Skeletal muscle tissue (tissue), 3 donors: ENCODE measurements at regions not wholly inside any gene's neighbourhood (a gene's known extent, or its start where the extent isn't known, plus 50 kb on each side); places are given as distances from the start of the nearest gene placed in this dataset.

ENCODE experiments used
- H3K27ac ChIP-seq: one replicate; pipeline ENCODE4 v1.7.0; 2013; ENCODE audit warnings: mild to moderate bottlenecking, low read depth, low read length, inconsistent platforms
- H3K27me3 ChIP-seq, 3 donors: one replicate each; pipeline ENCODE4 v1.7.0; 2013; ENCODE audit warnings: low read length in 3 of 3; ENCODE audit not compliant: control insufficient read depth in 3 of 3, insufficient read depth in 3 of 3
- H3K36me3 ChIP-seq, 3 donors: one replicate each; pipeline ENCODE4 v1.7.0; 2013; ENCODE audit warnings: low read length in 3 of 3; ENCODE audit not compliant: control insufficient read depth in 3 of 3, insufficient read depth in 3 of 3
- H3K4me1 ChIP-seq, 3 donors: one replicate each; pipeline ENCODE4 v1.7.0; 2013; ENCODE audit warnings: low read length in 3 of 3, mild to moderate bottlenecking in 3 of 3; ENCODE audit not compliant: control insufficient read depth in 3 of 3, insufficient read depth in 3 of 3
- H3K4me3 ChIP-seq, 3 donors: one replicate each; pipeline ENCODE4 v1.7.0; 2013; ENCODE audit warnings: low read length in 3 of 3
- H3K9ac ChIP-seq, 3 donors: one replicate each; pipeline ENCODE4 v1.7.0; 2013; ENCODE audit warnings: low read length in 3 of 3, mild to moderate bottlenecking in 3 of 3, moderate library complexity in 2 of 3, low read depth in 1 of 3
- H3K9me3 ChIP-seq, 3 donors: one replicate each; pipeline ENCODE4 v1.7.0; 2013; ENCODE audit warnings: low read length in 3 of 3; ENCODE audit not compliant: control insufficient read depth in 3 of 3
- donor health status: Osteomylitis.

GRCh38 chr7:52406808-52407207 lies 628.6 kb upstream of the POM121L12 start:
- Histone ChIP-seq H3K27me3 (no peaks in the 10 kb centered on the region), H3K9ac (no peak overlapping the region), H3K4me1 (no peaks in the 10 kb centered on the region), H3K4me3 (no peak overlapping the region), H3K27ac (no peak overlapping the region), H3K36me3 (no peaks in the 10 kb centered on the region), H3K9me3 (peaks cover 0 to 2% (median 2%) of the 10 kb centered on the region in 3 donors)

DNA sequence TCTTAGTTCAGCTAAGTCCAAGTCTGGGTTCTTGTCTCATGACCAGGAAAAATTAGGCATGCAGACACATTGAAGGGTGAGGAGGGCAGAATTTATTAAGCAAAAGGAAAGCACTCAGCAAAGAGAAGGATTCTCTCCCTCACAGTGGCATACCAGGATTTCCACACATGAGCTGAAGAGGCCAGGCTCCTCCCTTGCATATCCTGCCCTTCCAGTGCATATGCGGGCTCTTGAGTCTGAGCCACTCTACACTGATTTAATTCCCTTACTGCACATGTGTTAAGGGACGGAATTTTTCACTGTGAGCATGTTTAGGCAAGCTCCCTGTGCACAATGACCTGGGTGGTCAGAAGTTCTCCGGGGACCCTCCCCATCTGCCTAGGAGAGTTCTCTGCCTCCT lies 652.7 kb upstream of the POM121L12 start:
- no peaks in the 10 kb centered on the region for H3K27me3 ChIP-seq
- no peaks in the 10 kb centered on the region for H3K4me1 ChIP-seq
- H3K9me3 ChIP-seq = no peaks in the 10 kb centered on the region
- H3K9ac ChIP-seq = no peak overlapping the region
- no peak overlapping the region for H3K27ac ChIP-seq
- no peaks in the 10 kb centered on the region for H3K36me3 ChIP-seq
- H3K4me3 ChIP-seq = no peak overlapping the region

DNA sequence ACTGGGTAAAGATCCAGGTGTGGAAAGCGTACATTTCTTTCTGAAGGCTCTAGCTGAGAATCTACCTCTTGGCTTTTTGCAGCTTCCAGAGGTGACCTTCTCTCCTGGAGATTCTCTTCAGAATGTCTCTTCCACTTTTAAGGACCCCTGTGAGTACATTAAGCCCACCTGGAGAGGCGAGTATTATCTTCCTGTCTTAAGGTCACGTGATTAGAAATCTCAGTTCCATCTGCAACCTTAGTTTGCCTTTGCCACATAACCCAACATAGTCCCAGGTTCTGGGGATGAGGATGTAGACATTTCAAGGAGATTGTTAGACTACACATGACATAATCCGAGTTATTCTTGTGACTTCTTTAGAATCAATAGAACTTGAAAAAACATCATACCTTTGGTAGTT lies 665.5 kb upstream of the POM121L12 start:
- H3K4me3 ChIP-seq = no peak overlapping the region
- no peaks in the 10 kb centered on the region for H3K36me3 ChIP-seq
- no peak overlapping the region for H3K27ac ChIP-seq
- H3K9me3 ChIP-seq = peaks cover 0 to 3% (median 0%) of the 10 kb centered on the region in 3 donors
- H3K27me3 ChIP-seq = no peaks in the 10 kb centered on the region
- no peaks in the 10 kb centered on the region for H3K4me1 ChIP-seq
- H3K9ac ChIP-seq = no peak overlapping the region

DNA sequence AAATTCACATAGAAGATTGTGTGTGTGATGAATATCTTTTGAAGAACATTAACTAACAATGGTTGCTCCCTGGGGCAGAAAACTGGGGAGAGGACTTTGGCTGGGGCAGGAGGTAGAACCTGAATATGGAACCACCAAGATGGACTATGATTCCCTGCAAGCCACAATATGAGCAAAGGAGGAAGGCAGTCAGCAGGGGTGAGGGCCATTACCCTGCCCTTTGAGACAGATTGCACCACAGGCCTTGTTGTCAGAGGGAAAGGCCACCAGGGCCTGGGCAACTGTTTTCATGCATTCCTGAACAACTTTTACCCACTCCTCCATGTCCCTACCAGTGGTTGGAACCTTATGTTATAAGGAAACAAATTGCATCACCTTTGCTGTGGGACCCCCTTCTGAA lies 670.1 kb upstream of the POM121L12 start:
- no peaks in the 10 kb centered on the region for H3K36me3 ChIP-seq
- no peaks in the 10 kb centered on the region for H3K27me3 ChIP-seq
- H3K9me3 ChIP-seq = no peaks in the 10 kb centered on the region
- no peak overlapping the region for H3K9ac ChIP-seq
- no peak overlapping the region for H3K27ac ChIP-seq
- no peak overlapping the region for H3K4me3 ChIP-seq
- no peaks in the 10 kb centered on the region for H3K4me1 ChIP-seq

DNA sequence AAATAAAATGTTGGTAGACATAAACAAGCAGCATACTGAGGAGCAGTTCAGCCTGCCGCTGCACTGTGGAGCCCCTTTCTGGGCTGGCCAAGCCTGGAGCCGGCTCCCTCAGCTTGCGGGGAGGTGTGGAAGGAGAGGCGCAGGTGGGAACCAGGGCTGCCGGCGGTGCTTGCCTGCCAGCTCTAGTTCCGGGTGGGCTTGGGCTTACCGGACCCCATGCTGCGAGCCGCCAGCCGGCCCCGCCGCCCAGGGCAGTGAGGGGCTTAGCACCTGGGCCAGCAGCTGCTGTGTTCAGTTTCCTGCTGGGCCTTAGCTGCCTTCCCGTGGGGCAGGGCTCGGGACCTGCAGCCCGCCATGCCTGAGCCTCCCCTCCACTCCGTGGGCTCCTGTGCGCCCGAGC lies 672.9 kb upstream of the POM121L12 start:
- Histone ChIP-seq H3K27me3 (no peaks in the 10 kb centered on the region), H3K36me3 (no peaks in the 10 kb centered on the region), H3K4me1 (no peaks in the 10 kb centered on the region), H3K4me3 (no peak overlapping the region), H3K27ac (no peak overlapping the region), H3K9ac (no peak overlapping the region), H3K9me3 (no peaks in the 10 kb centered on the region)

DNA sequence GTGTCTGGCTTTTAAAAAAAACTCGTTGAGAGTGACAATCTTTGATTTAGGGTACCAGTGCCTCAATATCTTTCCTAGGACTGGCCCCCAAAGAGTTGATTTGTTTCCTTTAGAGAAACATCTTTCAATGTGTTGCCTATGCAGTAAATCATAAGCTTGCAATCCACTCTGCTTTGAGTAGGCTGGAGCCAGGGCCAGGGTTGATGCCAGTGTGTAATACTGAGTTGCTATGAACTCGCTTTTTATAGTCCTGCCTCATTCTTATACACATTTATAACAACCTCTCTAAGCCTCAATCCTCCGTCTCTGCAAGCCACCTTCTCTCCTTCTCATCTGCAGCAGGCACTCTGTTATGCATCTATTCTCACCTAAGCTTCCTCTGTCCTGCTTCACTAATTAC lies 674.9 kb upstream of the POM121L12 start:
- H3K9ac ChIP-seq = no peak overlapping the region
- no peaks in the 10 kb centered on the region for H3K4me1 ChIP-seq
- no peaks in the 10 kb centered on the region for H3K36me3 ChIP-seq
- no peaks in the 10 kb centered on the region for H3K27me3 ChIP-seq
- H3K9me3 ChIP-seq = no peaks in the 10 kb centered on the region
- no peak overlapping the region for H3K27ac ChIP-seq
- no peak overlapping the region for H3K4me3 ChIP-seq

GRCh38 chr7:52355053-52355452 lies 680.4 kb upstream of the POM121L12 start:
- H3K27me3 ChIP-seq = no peaks in the 10 kb centered on the region
- no peaks in the 10 kb centered on the region for H3K4me1 ChIP-seq

DNA sequence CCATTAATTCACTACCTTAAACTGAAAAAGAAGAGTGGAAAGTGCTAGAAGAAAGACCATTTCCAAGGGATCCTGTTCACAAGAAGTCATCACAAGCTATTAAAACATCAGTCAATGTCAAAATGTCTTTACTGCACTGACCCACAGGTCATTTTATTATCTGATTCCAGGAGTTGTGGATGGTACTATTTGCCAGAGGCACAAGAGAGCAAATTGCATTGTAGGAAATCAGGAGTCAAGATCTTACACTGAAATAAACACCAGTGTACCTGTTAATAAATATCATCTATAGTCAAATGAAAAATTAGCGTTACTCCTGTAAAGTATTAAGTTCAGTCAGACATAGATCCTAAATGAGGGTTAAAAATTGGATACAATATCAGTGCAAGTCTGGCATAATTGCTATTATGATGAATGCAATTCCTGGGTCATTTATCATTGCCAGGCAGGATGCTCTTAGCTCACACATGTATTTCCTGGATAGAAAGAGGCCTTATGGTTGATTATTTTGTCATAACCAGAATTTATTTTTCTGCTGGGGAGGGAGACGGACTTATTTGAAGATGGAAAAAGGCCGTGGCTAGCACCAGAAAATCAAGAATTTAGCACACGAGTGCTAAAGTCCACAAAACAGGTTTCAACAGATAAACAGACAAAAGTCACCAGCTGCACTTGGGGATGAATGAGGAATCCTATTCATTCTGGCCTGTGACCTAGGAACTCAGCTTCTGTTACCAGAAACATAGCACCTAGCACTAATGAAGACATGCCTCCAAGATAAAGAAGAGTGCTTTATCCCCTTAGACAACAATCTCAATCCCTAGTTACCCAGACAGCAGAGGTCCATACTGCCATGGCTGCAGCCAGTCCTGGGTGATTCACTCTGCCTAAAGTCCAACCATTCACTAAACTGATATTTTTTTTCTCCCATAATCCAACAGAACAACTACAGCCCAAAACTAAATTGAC lies 683.1 kb upstream of the POM121L12 start:
- Histone ChIP-seq H3K4me1 (no peaks in the 10 kb centered on the region), H3K27ac (no peak overlapping the region), H3K9ac (no peak overlapping the region), H3K36me3 (no peaks in the 10 kb centered on the region), H3K4me3 (no peak overlapping the region), H3K27me3 (no peaks in the 10 kb centered on the region), H3K9me3 (no peaks in the 10 kb centered on the region)

More at GRCh38 chr7:52355053-52355452, 680.4 kb upstream of the POM121L12 start:
- H3K9ac ChIP-seq = no peak overlapping the region
- no peaks in the 10 kb centered on the region for H3K9me3 ChIP-seq
- no peak overlapping the region for H3K27ac ChIP-seq
- no peaks in the 10 kb centered on the region for H3K36me3 ChIP-seq
- no peak overlapping the region for H3K4me3 ChIP-seq

DNA sequence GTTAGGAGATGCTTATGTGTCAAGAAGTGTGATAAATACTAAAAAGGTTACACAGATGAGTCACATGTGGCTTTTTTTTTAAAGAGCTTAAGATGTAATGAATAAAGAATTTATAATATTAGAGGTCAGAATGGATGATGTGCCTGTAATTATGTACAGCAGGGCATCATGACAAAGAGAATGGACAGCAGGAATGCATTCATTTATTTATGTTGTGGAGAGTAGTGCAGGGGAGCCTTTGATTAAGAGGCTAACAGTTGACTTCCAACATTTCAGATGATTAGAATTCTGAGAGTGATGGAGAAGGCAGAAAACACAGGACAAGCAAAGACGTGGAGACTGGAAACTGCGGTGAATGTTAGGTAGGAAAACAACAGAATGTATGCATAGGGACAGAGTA lies 691.4 kb upstream of the POM121L12 start:
- H3K27ac ChIP-seq = no peak overlapping the region
- H3K27me3 ChIP-seq = no peaks in the 10 kb centered on the region
- no peaks in the 10 kb centered on the region for H3K36me3 ChIP-seq
- peaks cover 0 to 2% (median 0%) of the 10 kb centered on the region in 3 donors for H3K9me3 ChIP-seq
- no peak overlapping the region for H3K9ac ChIP-seq
- no peaks in the 10 kb centered on the region for H3K4me1 ChIP-seq
- H3K4me3 ChIP-seq = no peak overlapping the region

DNA sequence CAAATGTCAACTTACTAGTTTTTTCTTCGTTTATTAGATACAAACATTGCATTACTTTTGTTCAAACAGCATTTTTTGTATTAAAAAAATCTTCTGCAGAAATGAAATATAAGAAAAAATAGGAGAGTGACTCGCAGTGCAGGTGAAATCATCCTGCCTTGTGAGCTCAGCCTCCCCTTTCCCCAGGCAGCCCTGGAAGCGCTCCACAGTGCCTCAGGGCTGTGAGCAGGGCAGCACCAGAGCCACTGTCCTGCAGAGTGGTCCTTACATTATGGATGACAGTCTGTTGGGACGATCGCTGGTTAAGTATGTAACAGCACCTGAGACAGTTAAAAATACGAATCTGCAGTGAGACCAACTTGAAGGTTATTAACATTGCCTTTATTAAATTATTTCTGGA lies 695.4 kb upstream of the POM121L12 start:
- Histone ChIP-seq H3K27ac (no peak overlapping the region), H3K9me3 (peaks cover 0 to 2% (median 0%) of the 10 kb centered on the region in 3 donors), H3K27me3 (no peaks in the 10 kb centered on the region), H3K4me1 (no peaks in the 10 kb centered on the region), H3K9ac (no peak overlapping the region), H3K4me3 (no peak overlapping the region), H3K36me3 (no peaks in the 10 kb centered on the region)
